Astrocyte of the spinal cord (primary cell): ENCODE measurements at regions not wholly inside any gene's neighbourhood (a gene's known extent, or its start where the extent isn't known, plus 50 kb on each side); places are given as distances from the start of the nearest gene placed in this dataset.

Experiments
- DNase-seq: peaks from one replicate; pipeline ENCODE4 v3.0.0; 2011; ENCODE audit warnings: low read depth, low spot score
- H3K4me3 ChIP-seq: 2 replicates; pipeline ENCODE4 v1.5.1; 2011; ENCODE audit warnings: low read depth, mild to moderate bottlenecking, low read length, moderate library complexity
- in situ Hi-C: cut with HindIII; loops from 2 replicates; pipeline ENCODE4 v1.10.0; 2017; ENCODE audit warnings: low sequenced_read_pairs
- TF ChIP-seq, protein P1 (sequence below): IDR thresholded peaks from 2 replicates; pipeline ENCODE4 v1.5.1; 2012; ENCODE audit warnings: low read depth, mild to moderate bottlenecking, low read length, inconsistent platforms

DNA sequence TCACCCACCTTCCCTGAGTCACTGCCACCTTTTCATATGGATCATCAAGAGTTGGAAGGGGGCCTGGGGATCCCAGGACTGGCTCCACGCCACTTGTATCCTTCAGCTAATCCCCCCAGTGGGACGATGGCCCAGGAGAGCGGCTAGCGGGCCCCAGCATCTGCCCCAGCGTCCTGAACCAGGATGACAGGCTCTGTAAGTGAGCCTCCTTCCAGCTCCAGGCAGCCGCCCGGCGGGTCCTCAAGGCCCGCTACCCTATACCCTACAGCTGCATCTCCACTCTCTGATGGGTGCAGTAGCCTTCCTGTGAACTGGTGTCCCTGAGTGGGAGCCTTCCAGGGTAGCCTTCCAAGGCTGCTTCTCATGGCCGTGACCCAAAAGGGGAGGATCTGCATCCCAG lies 183.1 kb downstream of the ATG4C start:
- in situ Hi-C loops: no loop called here
- DNase-seq: no peak
- TF ChIP-seq, protein P1, sequence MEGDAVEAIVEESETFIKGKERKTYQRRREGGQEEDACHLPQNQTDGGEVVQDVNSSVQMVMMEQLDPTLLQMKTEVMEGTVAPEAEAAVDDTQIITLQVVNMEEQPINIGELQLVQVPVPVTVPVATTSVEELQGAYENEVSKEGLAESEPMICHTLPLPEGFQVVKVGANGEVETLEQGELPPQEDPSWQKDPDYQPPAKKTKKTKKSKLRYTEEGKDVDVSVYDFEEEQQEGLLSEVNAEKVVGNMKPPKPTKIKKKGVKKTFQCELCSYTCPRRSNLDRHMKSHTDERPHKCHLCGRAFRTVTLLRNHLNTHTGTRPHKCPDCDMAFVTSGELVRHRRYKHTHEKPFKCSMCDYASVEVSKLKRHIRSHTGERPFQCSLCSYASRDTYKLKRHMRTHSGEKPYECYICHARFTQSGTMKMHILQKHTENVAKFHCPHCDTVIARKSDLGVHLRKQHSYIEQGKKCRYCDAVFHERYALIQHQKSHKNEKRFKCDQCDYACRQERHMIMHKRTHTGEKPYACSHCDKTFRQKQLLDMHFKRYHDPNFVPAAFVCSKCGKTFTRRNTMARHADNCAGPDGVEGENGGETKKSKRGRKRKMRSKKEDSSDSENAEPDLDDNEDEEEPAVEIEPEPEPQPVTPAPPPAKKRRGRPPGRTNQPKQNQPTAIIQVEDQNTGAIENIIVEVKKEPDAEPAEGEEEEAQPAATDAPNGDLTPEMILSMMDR: no peak
- H3K4me3 ChIP-seq: no peak overlapping the region

DNA sequence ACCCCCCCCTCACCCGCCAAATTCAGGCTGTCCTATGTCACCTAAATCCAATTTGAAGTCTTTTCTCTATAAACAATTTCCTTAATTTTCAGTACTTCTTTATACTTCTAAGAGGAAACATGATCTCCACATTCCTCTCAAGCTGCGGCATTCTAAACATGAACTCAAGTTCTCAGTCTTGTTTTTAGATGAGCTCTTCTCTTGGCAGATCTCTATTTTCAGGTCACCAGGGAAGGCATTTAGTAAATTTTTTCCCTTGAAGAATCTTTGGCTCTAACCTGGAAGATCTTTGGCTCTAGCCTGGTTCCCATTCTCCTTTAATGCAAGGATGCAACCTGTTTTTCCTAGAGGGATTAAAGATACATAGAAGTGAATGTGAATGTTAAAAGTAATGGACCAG lies 193.4 kb downstream of the ATG4C start:
- in situ Hi-C loops: no loop called here
- TF ChIP-seq, protein P1: no peak

GRCh38 chr1:62978741-62979140 lies 194.8 kb downstream of the ATG4C start:
- no peak overlapping the region for H3K4me3 ChIP-seq
- in situ Hi-C loops: no loop called here
- DNase-seq: no peak
- TF ChIP-seq, protein P1: no peak

More for the DNA sequence above, 193.4 kb downstream of the ATG4C start:
- H3K4me3 ChIP-seq: no peak overlapping the region
- peak; percentile 6 for DNase-seq

GRCh38 chr1:62981434-62981833 lies 197.5 kb downstream of the ATG4C start:
- in situ Hi-C loops: no loop called here
- DNase-seq: no peak
- no peak overlapping the region for H3K4me3 ChIP-seq
- TF ChIP-seq, protein P1: no peak

DNA sequence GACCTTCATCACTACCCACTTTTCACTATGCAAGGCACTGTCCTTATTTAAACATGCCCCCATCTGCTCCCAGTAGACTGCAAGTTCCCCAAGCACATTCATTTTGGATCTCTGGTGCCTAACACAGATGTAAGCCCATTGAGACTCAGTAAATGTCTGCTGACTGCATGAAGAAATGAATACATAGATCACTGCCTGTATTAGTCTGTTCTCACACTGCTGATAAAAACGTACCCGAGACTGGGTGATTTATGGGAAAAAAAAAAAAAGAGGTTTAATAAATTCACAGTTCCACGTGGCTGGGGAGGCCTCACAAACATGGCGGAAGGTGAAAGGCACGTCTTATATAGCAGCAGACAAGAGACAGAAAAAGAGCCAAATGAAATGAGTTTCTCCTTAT lies 204.9 kb downstream of the ATG4C start:
- TF ChIP-seq, protein P1: no peak
- in situ Hi-C loops: no loop called here
- DNase-seq: no peak

DNA sequence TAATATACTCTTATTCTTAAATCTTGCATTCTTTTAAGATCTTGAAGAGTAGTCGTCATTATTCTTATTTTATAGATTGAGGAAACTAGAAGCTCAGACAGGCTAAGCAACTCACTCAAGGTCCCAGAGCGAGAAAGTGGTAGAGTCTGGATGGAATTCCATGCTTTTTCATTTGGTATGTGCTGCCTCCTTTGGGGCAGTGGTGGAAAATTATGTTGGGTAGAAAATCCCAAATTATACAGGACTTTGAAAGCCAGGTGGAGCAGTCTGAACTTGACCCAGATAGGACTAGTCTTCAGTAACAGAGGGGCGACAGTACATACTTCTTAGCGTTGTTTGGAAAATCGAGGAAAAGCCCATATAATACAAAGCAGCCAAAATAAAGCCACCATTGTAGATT lies 205.6 kb downstream of the ATG4C start:
- DNase-seq: no peak
- TF ChIP-seq, protein P1: peak; percentile 25
- H3K4me3 ChIP-seq: no peak overlapping the region
- in situ Hi-C loops: no loop called here

More for the DNA sequence above, 204.9 kb downstream of the ATG4C start:
- H3K4me3 ChIP-seq: no peak overlapping the region

- DNase-seq: no peak
- TF ChIP-seq, protein P1: no peak
- in situ Hi-C loops: no loop called here
- no peak overlapping the region for H3K4me3 ChIP-seq
These were observed 207.2 kb downstream of the ATG4C start for GRCh38 chr1:62991152-62991551.
